Lower leg skin (tissue), 4 donors: ENCODE measurements at regions not wholly inside any gene's neighbourhood (a gene's known extent, or its start where the extent isn't known, plus 50 kb on each side); places are given as distances from the start of the nearest gene placed in this dataset.

Source experiments
- DNase-seq, 2 donors: peaks; one replicate each; pipeline ENCODE4 v3.0.0-alpha.2; 2019; ENCODE audit warnings: low spot score in 2 of 2
- H3K4me3 ChIP-seq: fragments of 200-600 bp; sonication (generic); 2 replicates; pipeline ENCODE4 v1.5.1; 2017; ENCODE audit warnings: mild to moderate bottlenecking, low read depth; ENCODE audit not compliant: poor library complexity, severe bottlenecking
- CTCF ChIP-seq, 3 donors: fragments of 450-650 bp; IDR thresholded peaks; one replicate each; pipeline ENCODE4 v1.5.1; 2016; ENCODE audit warnings: antibody characterized with exemption in 3 of 3, mild to moderate bottlenecking in 3 of 3, moderate library complexity in 2 of 3
- POLR2A ChIP-seq, 2 donors: fragments of 450-650 bp; IDR thresholded peaks; one replicate each; pipeline ENCODE4 v1.6.1; 2016 to 2017; ENCODE audit warnings: antibody characterized with exemption in 2 of 2, mild to moderate bottlenecking in 1 of 2, moderate library complexity in 1 of 2
- WGBS, 2 donors: methylation state at CpG; one replicate each; pipeline ENCODE4 v1.1.5; 2018; 5-methylcytosine and 5-hydroxymethylcytosine counted together
- intact Hi-C: fragments of 100-400 bp; cut with DNase I; formaldehyde crosslinking; loops from one replicate; pipeline ENCODE4 v1.15.0; 2023; ENCODE audit warnings: low total_unique reads

- H3K4me3 ChIP-seq, result no peak overlapping the region
- intact Hi-C loops, result no loop called here
- 55 to 61% methylated on average over 2 of the region's 2 CpGs for WGBS, 2 donors
- no peak for DNase-seq
- TF ChIP-seq CTCF (IDR thresholded peaks at IDR 0.05), result no peak
- TF ChIP-seq POLR2A (IDR thresholded peaks at IDR 0.05), result no peak
Observed at GRCh38 chr12:81992461-81992860, 233.3 kb upstream of the PPFIA2 start.

- no peak for TF ChIP-seq CTCF (IDR thresholded peaks at IDR 0.05)
- no peak for TF ChIP-seq POLR2A (IDR thresholded peaks at IDR 0.05)
- intact Hi-C loops, result no loop called here
- no peak for DNase-seq
- no peak overlapping the region for H3K4me3 ChIP-seq
Observed at GRCh38 chr12:81991868-81992267, 232.7 kb upstream of the PPFIA2 start.

GRCh38 chr12:81988362-81988761 is 229.2 kb upstream of the PPFIA2 start:
- no peak overlapping the region for H3K4me3 ChIP-seq
- intact Hi-C loops, result no loop called here
- DNase-seq, result no peak
- WGBS, 2 donors, result 37 to 59% methylated on average over 1 of the region's 1 CpG
- no peak for TF ChIP-seq CTCF (IDR thresholded peaks at IDR 0.05)
- no peak for TF ChIP-seq POLR2A (IDR thresholded peaks at IDR 0.05)

DNA sequence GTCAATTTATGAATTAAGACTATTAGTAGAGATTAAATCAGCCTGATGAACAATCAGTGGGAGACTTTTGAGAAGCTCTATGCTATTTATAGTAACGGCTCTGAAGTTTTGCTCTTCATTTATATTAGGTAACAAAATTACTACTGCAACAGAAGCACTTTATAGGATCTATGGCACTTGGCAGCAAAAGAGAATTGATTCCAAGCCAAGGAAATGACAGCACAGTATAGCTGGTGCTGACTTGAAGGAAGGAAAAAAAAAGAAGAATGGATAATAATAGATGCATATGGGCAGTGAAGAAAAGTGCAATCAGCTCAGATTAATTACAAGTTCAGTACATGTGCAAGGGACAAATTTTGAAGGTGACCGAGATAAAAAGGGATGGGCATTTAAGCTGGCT is 228.2 kb upstream of the PPFIA2 start:
- 48 to 52% methylated on average over 2 of the region's 2 CpGs for WGBS, 2 donors
- TF ChIP-seq POLR2A (IDR thresholded peaks at IDR 0.05), result no peak
- no peak for TF ChIP-seq CTCF (IDR thresholded peaks at IDR 0.05)
- H3K4me3 ChIP-seq, result no peak overlapping the region

DNA sequence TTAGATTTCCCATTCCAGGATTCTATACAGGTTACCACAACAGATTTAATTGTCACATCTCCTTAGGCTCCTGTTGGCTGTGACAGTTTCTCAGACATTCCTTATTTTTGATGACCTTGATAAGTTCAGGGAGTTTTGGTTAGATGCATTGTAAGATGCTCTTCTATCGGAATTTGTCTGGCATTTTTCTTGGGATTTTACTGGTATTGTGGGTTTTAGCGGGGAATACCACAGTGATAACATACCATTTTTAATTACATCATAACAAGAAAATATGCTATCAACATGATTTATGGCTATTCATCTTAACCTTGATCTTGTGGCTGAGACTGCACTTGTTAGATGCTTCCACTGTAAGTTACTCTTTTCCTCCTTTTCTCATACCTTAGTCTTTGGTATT is 217.5 kb upstream of the PPFIA2 start:
- H3K4me3 ChIP-seq, result no peak overlapping the region
- DNase-seq, result no peak
- 80 to 83% methylated on average over 2 of the region's 2 CpGs for WGBS, 2 donors
- intact Hi-C loops, result no loop called here
- TF ChIP-seq POLR2A (IDR thresholded peaks at IDR 0.05) (no peak), CTCF (IDR thresholded peaks at IDR 0.05) (no peak)

More for the DNA sequence above, 228.2 kb upstream of the PPFIA2 start:
- intact Hi-C loops, result no loop called here
- DNase-seq, result no peak

GRCh38 chr12:81974762-81975161 is 215.6 kb upstream of the PPFIA2 start:
- no peak overlapping the region for H3K4me3 ChIP-seq
- intact Hi-C loops, result no loop called here
- TF ChIP-seq CTCF (IDR thresholded peaks at IDR 0.05), result no peak
- TF ChIP-seq POLR2A (IDR thresholded peaks at IDR 0.05), result no peak
- no peak for DNase-seq
